Tibial nerve (tissue), 4 donors: ENCODE measurements at regions not wholly inside any gene's neighbourhood (a gene's known extent, or its start where the extent isn't known, plus 50 kb on each side); places are given as distances from the start of the nearest gene placed in this dataset.

Source experiments
- CTCF ChIP-seq, 5 experiments: fragments of 200-600 bp in 3 of 5; fragments of 450-650 bp in 2 of 5; sonication (generic) in 3 of 5; IDR thresholded peaks; one replicate each; pipeline ENCODE4 v1.5.1; 2016 to 2019; ENCODE audit warnings: antibody characterized with exemption in 5 of 5, mild to moderate bottlenecking in 3 of 5, moderate library complexity in 2 of 5
- EP300 ChIP-seq, 2 donors: sonication (generic); formaldehyde crosslinking; IDR thresholded peaks; one replicate each; pipeline ENCODE4 v1.6.1; 2017; ENCODE audit warnings: antibody characterized with exemption in 2 of 2, mild to moderate bottlenecking in 1 of 2

GRCh38 chr9:29644514-29644913, 2071.2 kb upstream of the C9orf72 start:
- no peak for TF ChIP-seq EP300 (IDR thresholded peaks at IDR 0.05)
- no peak for TF ChIP-seq CTCF (IDR thresholded peaks at IDR 0.05)
